TTC549 (cell line): ENCODE measurements at regions not wholly inside any gene's neighbourhood (a gene's known extent, or its start where the extent isn't known, plus 50 kb on each side); places are given as distances from the start of the nearest gene placed in this dataset.
"Not testable (repeated sequence)": the region's sequence is repeated elsewhere in the genome, so short reads cannot be mapped to it uniquely, and the experiment has no call there.

Source experiments
- FAIRE-seq: peaks from 2 replicates; lab custom pipeline; 2012; peaks lifted over from hg19 to GRCh38; lab: Jason Lieb, UNC

- no peak for FAIRE-seq
These were observed 676.3 kb downstream of the IRS1 start for GRCh38 chr2:226123300-226123699.

DNA sequence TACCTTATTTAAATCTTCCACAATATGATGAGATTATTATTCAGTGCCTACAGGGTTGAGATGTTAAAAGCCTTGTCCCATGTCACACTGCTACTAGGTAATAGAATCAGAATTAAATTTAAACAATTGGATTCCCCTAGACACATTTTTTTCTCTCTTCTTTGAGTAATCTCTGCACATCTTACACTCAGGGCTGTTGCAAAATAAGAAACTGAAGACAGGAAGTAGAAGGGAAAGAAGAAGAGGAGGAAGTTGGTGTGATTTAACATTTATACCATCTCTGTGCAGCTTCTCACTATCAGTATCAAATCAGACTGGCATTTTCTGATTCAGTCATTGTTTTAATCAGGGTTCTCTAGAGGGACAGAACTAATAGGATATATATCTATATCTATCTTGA is 677.6 kb downstream of the IRS1 start:
- no peak for FAIRE-seq

GRCh38 chr2:226121046-226121738 is 678.4 kb downstream of the IRS1 start:
- FAIRE-seq: peak; percentile 47

GRCh38 chr2:226118471-226119429 is 680.9 kb downstream of the IRS1 start:
- no peak for FAIRE-seq

DNA sequence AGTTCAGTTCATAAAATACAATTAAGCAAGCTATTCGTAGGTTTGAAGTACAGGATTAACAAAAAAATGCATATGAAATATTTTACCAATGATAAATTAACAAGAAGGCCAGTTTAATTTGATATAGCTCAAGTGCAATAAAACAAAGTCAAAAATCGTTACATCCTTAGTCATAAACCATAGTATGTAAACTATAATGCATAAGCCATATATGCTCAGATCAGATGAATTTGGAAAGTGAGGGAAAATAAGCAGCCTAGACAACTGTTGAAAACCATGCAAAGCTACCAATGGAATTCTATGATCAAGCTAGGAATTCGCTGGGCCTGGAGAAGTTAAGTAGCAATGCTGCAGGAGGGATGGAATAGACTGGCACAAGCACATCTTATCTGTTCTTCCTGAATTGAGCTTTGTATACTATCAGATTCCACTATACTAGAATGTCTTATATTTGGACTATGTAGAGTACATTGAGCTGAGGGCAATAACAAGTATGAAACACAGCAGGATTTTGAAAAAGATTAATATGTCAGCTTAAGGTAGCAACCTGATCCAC is 682.0 kb downstream of the IRS1 start:
- FAIRE-seq: peak; percentile 9

DNA sequence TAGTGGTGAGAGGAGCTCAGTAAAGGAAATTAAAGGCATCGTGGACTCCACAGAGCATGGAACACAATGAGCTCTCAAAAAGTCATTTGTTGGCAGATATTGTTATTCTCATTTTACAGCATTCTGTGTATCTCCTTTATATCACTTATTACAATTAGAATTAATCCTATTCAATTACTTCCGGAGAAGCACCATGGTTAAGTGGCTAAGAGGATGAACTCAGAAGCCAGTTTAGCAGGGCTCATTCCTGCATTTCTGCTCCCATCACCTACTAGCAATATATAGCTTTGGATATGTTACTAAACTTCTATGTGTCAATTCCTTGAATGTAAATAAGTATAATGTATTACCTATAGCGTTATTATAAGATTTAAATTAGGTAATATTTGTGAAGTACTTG is 683.3 kb downstream of the IRS1 start:
- FAIRE-seq: no peak

DNA sequence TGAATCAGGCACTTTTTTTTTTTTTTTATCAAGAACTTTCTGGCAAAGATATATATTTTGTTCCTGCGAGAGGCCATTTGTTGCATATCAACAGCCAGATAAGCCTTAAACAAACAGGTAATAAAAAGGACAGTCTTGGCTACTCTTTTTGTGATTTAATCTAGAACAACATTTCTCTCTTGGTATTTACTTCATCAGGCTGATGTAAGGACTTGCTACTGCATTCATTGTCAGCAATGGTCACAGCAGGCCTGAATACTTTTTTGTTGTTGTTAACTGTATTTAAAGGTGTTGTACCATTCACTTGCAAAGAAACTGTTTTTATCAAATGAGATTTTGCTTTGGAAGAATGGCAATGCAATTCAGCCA is 683.8 kb downstream of the IRS1 start:
- FAIRE-seq: no peak

GRCh38 chr2:226115102-226115831 is 684.4 kb downstream of the IRS1 start:
- no peak for FAIRE-seq

- no peak for FAIRE-seq
These were observed 685.2 kb downstream of the IRS1 start for GRCh38 chr2:226114436-226114835.

- no peak for FAIRE-seq
These were observed 699.6 kb downstream of the NYAP2 start for GRCh38 chr2:226098861-226099745.

GRCh38 chr2:226095058-226095457 is 695.5 kb downstream of the NYAP2 start:
- no peak for FAIRE-seq

GRCh38 chr2:226093364-226093763 is 693.9 kb downstream of the NYAP2 start:
- FAIRE-seq: no peak

- no peak for FAIRE-seq
These were observed 688.8 kb downstream of the NYAP2 start for GRCh38 chr2:226088366-226088674.

DNA sequence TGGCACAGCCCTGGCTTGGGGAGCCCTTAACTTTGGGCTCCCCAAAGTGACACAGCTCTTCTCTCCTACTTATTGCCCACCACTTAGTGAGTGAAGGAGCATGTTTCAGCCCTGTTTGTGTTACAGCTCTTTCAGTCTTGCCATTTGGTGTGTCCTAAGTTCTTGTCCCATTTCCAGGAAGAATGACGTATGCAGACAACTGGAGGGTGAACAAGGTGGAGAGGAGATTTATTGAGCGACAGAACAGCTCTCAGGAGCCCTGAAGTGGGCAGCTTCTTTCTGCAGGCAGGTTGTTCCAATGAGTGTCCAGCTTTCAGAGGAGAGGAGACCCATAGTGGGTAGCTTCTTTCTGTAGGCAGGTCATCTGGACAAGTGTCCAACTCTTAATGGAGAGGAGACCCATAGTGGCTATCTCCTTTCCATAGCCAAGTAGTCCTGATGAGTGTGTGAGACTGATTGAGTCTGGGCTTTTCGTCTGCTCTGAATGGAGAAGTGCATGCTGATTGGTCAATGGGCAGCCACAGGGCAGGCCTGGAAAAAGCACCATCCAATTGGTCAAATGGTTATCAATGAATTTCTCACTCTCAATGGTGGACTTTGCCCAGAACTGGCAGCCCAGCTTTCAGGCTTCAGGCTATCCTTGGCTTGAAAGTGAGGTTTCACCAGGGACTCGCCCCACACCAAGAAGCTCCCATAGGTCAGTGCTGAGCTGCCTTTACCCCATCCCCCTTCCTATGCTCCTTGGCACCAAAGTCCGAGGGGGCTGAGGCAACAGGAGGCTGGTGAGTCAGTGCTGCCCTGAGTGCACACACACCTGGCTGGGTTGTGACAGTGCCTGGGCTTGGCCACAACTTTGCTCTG is 688.2 kb downstream of the NYAP2 start:
- FAIRE-seq: no peak

DNA sequence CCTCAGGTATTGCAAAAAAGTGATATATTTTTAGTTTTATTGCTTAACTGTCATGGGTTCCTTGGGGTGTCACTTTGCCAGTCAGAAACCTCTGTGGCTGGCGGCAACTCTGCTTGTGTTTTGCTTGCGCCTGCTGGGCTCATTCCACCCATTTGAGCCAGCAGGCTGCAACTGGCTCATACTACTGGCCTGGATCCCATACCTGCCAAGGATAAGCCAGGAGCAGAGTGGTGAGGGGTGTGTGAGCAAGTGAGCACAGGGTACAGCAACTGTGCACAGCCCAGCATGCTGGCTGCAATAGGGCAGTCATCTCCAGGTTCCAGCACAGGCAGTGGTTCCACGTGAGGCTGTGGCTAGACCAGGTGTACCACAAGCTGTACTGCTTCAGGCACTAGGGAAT is 687.5 kb downstream of the NYAP2 start:
- FAIRE-seq: no peak

DNA sequence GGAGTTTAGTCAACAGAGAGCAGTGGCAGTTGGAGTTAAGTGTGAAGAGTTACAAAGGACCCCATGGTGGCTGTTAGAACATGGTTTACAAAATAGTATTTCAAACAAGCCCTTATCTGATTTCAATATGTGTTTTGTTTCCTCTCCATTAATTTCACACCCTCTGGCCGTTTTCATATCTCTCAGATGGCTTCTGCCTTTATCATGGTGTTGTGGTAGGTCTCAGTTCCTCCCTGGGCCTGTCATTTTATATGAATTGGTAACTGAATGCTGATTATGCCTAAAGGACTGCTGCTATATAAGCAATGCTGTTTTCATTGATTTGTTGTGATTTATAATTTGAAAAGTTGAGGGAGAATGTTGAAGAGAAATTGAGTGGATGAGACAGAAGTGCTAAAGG is 686.7 kb downstream of the NYAP2 start:
- FAIRE-seq: no peak

- FAIRE-seq: not testable (repeated sequence)
These were observed 685.9 kb downstream of the NYAP2 start for GRCh38 chr2:226085425-226085824.

- FAIRE-seq: no peak
These were observed 680.8 kb downstream of the NYAP2 start for GRCh38 chr2:226080334-226080733.

- no peak for FAIRE-seq
These were observed 680.2 kb downstream of the NYAP2 start for GRCh38 chr2:226079671-226080181.

DNA sequence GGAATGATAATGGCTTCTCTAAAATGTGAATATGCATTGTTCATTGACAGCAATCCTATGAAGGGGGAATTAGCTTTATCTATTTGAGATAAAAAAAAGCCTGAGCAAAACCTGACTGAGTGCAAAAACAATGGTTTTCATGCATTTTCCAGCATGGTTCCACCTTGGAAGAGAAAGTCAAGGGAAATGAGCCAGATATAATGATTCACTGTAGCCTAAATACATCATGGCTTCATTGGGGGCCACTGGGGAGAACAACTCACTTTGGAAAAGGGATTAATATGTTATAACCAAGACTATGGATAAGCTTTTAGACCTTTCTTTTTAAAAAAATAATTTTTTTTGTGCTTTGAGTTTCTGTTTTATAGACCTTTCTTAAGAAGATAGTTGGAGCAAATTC is 679.7 kb downstream of the NYAP2 start:
- FAIRE-seq: no peak

GRCh38 chr2:226078666-226079065 is 679.2 kb downstream of the NYAP2 start:
- FAIRE-seq: no peak
